Neural cell (in vitro differentiated cells): ENCODE measurements at regions not wholly inside any gene's neighbourhood (a gene's known extent, or its start where the extent isn't known, plus 50 kb on each side); places are given as distances from the start of the nearest gene placed in this dataset.

Source experiments
- H2AFZ ChIP-seq: fragments of 200-600, 300-800 bp; sonication (generic), shearing (Covaris generic); 2 replicates; pipeline ENCODE4 v1.6.0; 2014; ENCODE audit warnings: low read depth, mild to moderate bottlenecking, antibody characterized with exemption, low read length, moderate library complexity
- H3F3A ChIP-seq: fragments of 200-600 bp; shearing (Covaris generic); 2 replicates; pipeline ENCODE4 v1.6.1; 2016; ENCODE audit warnings: mild to moderate bottlenecking, moderate library complexity, mixed read lengths, antibody characterized with exemption, low read length; ENCODE audit not compliant: insufficient read depth, poor library complexity, severe bottlenecking
- H3K27ac ChIP-seq: fragments of 200-600, 300-800 bp; sonication (generic), shearing (Covaris generic); 2 replicates; pipeline ENCODE4 v1.5.1; 2014; ENCODE audit warnings: mild to moderate bottlenecking, low read length, moderate library complexity
- H3K27me3 ChIP-seq: fragments of 300-800, 200-600 bp; sonication (generic), shearing (Covaris generic); 2 replicates; pipeline ENCODE4 v1.6.0; 2014; ENCODE audit warnings: mild to moderate bottlenecking, low read depth, low read length, moderate library complexity; ENCODE audit not compliant: insufficient read depth
- H3K36me3 ChIP-seq: fragments of 300-800, 200-600 bp; sonication (generic), shearing (Covaris generic); 2 replicates; pipeline ENCODE4 v1.5.1; 2014; ENCODE audit warnings: mild to moderate bottlenecking, antibody characterized with exemption, low read length, moderate library complexity; ENCODE audit not compliant: insufficient read depth
- H3K4me2 ChIP-seq: fragments of 300-800, 200-600 bp; sonication (generic), shearing (Covaris generic); 2 replicates; pipeline ENCODE4 v1.6.0; 2014; ENCODE audit warnings: mild to moderate bottlenecking, low read length
- H3K4me3 ChIP-seq: fragments of 300-800, 200-600 bp; sonication (generic), shearing (Covaris generic); 2 replicates; pipeline ENCODE4 v1.5.1; 2014; ENCODE audit warnings: mild to moderate bottlenecking, low read length, moderate library complexity
- H3K79me2 ChIP-seq: fragments of 200-600 bp; shearing (Covaris generic); replicated peaks from 2 replicates; pipeline ENCODE4 v1.6.0; 2014; ENCODE audit warnings: mild to moderate bottlenecking, low read length, moderate library complexity; ENCODE audit not compliant: insufficient read depth
- H3K9ac ChIP-seq: fragments of 300-800, 200-600 bp; sonication (generic), shearing (Covaris generic); 2 replicates; pipeline ENCODE4 v1.6.1; 2016; ENCODE audit warnings: mild to moderate bottlenecking, low read length, mixed read lengths
- H3K9me2 ChIP-seq: fragments of 200-600 bp; shearing (Covaris generic); 2 replicates; pipeline ENCODE4 v1.6.1; 2016; ENCODE audit warnings: mild to moderate bottlenecking, low read length, mixed read lengths; ENCODE audit not compliant: insufficient read depth
- H3K9me3 ChIP-seq: fragments of 200-600, 300-800 bp; sonication (generic), shearing (Covaris generic); 2 replicates; pipeline ENCODE4 v1.6.1; 2016; ENCODE audit warnings: mild to moderate bottlenecking, mixed run types, low read length, moderate library complexity, mixed read lengths
- H4K20me1 ChIP-seq: fragments of 200-600 bp; shearing (Covaris generic); 2 replicates; pipeline ENCODE4 v1.6.1; 2016; ENCODE audit warnings: mild to moderate bottlenecking, mixed run types; ENCODE audit not compliant: insufficient read depth
- EP300 ChIP-seq: fragments of 450-650 bp; conservative IDR thresholded peaks from 2 replicates; pipeline ENCODE4 v1.6.1; 2014; ENCODE audit warnings: antibody characterized with exemption, mild to moderate bottlenecking, moderate library complexity; ENCODE audit not compliant: poor library complexity, severe bottlenecking
- EZH2 ChIP-seq: fragments of 200-600, 300-800 bp; shearing (Covaris generic), sonication (generic); IDR thresholded peaks from 2 replicates; pipeline ENCODE4 v1.6.1; 2014; ENCODE audit warnings: antibody characterized with exemption, low read length, borderline replicate concordance, mild to moderate bottlenecking; ENCODE audit not compliant: insufficient read depth, poor library complexity, severe bottlenecking
- MXI1 ChIP-seq: fragments of 450-650 bp; conservative IDR thresholded peaks from 2 replicates; pipeline ENCODE4 v1.6.1; 2014; ENCODE audit warnings: antibody characterized with exemption, mild to moderate bottlenecking; ENCODE audit not compliant: poor library complexity, severe bottlenecking
- POLR2AphosphoS5 ChIP-seq: IDR thresholded peaks from 2 replicates; pipeline ENCODE4 v1.6.1; 2012
- RAD21 ChIP-seq: fragments of 450-650 bp; conservative IDR thresholded peaks from 2 replicates; pipeline ENCODE4 v1.6.1; 2014; ENCODE audit warnings: antibody characterized with exemption, mild to moderate bottlenecking, moderate library complexity
- SMC3 ChIP-seq: fragments of 450-650 bp; conservative IDR thresholded peaks from 2 replicates; pipeline ENCODE4 v1.6.1; 2014; ENCODE audit warnings: antibody characterized with exemption, mild to moderate bottlenecking, moderate library complexity; ENCODE audit not compliant: poor library complexity
- TAF1 ChIP-seq: IDR thresholded peaks from 2 replicates; pipeline ENCODE4 v1.6.1; 2012; ENCODE audit warnings: low read depth
- TF ChIP-seq, protein P1 (sequence below): IDR thresholded peaks from 2 replicates; pipeline ENCODE4 v1.6.1; 2012; ENCODE audit warnings: borderline replicate concordance
- TF ChIP-seq, protein P2 (sequence below): fragments of 450-650 bp; IDR thresholded peaks from 2 replicates; pipeline ENCODE4 v1.5.1; 2014; ENCODE audit warnings: antibody characterized with exemption, mild to moderate bottlenecking, moderate library complexity; ENCODE audit not compliant: poor library complexity, severe bottlenecking

GRCh38 chr4:14934704-14935390 lies 67.4 kb upstream of the CPEB2 start:
- Histone ChIP-seq H2AFZ (no peak overlapping the region), H3K9me2 (no peaks in the 10 kb centered on the region), H4K20me1 (no peaks in the 10 kb centered on the region), H3K36me3 (no peaks in the 10 kb centered on the region), H3K4me3 (no peak overlapping the region), H3K9ac (no peak overlapping the region), H3F3A (no peaks in the 10 kb centered on the region), H3K27me3 (no peaks in the 10 kb centered on the region), H3K9me3 (no peaks in the 10 kb centered on the region), H3K79me2 (no peaks in the 10 kb centered on the region), H3K27ac (no peak overlapping the region), H3K4me2 (no peak overlapping the region)
- no peak for TF ChIP-seq EP300

GRCh38 chr4:14943749-14944148 lies 58.5 kb upstream of the CPEB2 start:
- Histone ChIP-seq H3K4me2 (no peak overlapping the region), H3K9ac (no peak overlapping the region), H3K9me2 (no peaks in the 10 kb centered on the region), H2AFZ (no peak overlapping the region), H3K36me3 (no peaks in the 10 kb centered on the region), H3F3A (no peaks in the 10 kb centered on the region), H3K79me2 (no peaks in the 10 kb centered on the region), H4K20me1 (no peaks in the 10 kb centered on the region), H3K27me3 (no peaks in the 10 kb centered on the region), H3K9me3 (no peaks in the 10 kb centered on the region), H3K4me3 (no peak overlapping the region), H3K27ac (no peak overlapping the region)
- TF ChIP-seq MXI1 (no peak), RAD21 (no peak), SMC3 (no peak), POLR2AphosphoS5 (no peak), TAF1 (no peak)
- TF ChIP-seq, protein P1, sequence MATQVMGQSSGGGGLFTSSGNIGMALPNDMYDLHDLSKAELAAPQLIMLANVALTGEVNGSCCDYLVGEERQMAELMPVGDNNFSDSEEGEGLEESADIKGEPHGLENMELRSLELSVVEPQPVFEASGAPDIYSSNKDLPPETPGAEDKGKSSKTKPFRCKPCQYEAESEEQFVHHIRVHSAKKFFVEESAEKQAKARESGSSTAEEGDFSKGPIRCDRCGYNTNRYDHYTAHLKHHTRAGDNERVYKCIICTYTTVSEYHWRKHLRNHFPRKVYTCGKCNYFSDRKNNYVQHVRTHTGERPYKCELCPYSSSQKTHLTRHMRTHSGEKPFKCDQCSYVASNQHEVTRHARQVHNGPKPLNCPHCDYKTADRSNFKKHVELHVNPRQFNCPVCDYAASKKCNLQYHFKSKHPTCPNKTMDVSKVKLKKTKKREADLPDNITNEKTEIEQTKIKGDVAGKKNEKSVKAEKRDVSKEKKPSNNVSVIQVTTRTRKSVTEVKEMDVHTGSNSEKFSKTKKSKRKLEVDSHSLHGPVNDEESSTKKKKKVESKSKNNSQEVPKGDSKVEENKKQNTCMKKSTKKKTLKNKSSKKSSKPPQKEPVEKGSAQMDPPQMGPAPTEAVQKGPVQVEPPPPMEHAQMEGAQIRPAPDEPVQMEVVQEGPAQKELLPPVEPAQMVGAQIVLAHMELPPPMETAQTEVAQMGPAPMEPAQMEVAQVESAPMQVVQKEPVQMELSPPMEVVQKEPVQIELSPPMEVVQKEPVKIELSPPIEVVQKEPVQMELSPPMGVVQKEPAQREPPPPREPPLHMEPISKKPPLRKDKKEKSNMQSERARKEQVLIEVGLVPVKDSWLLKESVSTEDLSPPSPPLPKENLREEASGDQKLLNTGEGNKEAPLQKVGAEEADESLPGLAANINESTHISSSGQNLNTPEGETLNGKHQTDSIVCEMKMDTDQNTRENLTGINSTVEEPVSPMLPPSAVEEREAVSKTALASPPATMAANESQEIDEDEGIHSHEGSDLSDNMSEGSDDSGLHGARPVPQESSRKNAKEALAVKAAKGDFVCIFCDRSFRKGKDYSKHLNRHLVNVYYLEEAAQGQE, result no peak
- TF ChIP-seq, protein P2, sequence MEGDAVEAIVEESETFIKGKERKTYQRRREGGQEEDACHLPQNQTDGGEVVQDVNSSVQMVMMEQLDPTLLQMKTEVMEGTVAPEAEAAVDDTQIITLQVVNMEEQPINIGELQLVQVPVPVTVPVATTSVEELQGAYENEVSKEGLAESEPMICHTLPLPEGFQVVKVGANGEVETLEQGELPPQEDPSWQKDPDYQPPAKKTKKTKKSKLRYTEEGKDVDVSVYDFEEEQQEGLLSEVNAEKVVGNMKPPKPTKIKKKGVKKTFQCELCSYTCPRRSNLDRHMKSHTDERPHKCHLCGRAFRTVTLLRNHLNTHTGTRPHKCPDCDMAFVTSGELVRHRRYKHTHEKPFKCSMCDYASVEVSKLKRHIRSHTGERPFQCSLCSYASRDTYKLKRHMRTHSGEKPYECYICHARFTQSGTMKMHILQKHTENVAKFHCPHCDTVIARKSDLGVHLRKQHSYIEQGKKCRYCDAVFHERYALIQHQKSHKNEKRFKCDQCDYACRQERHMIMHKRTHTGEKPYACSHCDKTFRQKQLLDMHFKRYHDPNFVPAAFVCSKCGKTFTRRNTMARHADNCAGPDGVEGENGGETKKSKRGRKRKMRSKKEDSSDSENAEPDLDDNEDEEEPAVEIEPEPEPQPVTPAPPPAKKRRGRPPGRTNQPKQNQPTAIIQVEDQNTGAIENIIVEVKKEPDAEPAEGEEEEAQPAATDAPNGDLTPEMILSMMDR, result no peak

DNA sequence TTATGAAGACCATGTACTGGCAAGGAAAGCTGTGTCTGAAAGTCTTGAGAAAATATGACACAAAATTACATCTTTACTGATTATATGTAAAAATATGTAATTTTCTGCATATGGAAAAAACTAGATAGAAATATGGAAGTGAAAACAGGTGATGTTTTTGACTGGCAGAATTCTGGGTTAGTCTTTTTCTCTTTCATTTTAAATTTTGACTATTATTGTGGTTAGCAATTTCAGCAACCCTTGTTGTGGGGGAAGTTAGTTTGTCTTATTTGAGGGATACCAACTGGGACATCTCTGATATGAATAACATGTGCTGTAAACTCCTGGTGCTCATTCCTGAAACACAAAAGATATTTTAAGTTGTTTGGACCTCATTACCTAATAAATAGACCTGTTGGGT lies 49.9 kb upstream of the CPEB2 start:
- no peak overlapping the region for H3K27ac ChIP-seq
- H3F3A ChIP-seq, result no peaks in the 10 kb centered on the region
- TF ChIP-seq, protein P1, result no peak
- TF ChIP-seq, protein P2, result no peak
- no peak for TF ChIP-seq EP300
- no peak for TF ChIP-seq SMC3
- no peak for TF ChIP-seq TAF1
- no peak for TF ChIP-seq RAD21
- no peak for TF ChIP-seq POLR2AphosphoS5
- no peak for TF ChIP-seq EZH2
- TF ChIP-seq MXI1, result no peak
- H3K9me2 ChIP-seq, result no peaks in the 10 kb centered on the region
- H3K9me3 ChIP-seq, result no peaks in the 10 kb centered on the region
- H3K79me2 ChIP-seq, result no peaks in the 10 kb centered on the region
- no peaks in the 10 kb centered on the region for H3K36me3 ChIP-seq
- no peak overlapping the region for H3K9ac ChIP-seq
- H3K4me2 ChIP-seq, result no peak overlapping the region
- no peaks in the 10 kb centered on the region for H3K27me3 ChIP-seq
- H4K20me1 ChIP-seq, result no peaks in the 10 kb centered on the region
- no peak overlapping the region for H2AFZ ChIP-seq
- H3K4me3 ChIP-seq, result no peak overlapping the region
